ENCODE measurements at regions not wholly inside any gene's neighbourhood (a gene's known extent, or its start where the extent isn't known, plus 50 kb on each side); places are given as distances from the start of the nearest gene placed in this dataset.
"Not testable (repeated sequence)": the region's sequence is repeated elsewhere in the genome, so short reads cannot be mapped to it uniquely, and the experiment has no call there.

DNA sequence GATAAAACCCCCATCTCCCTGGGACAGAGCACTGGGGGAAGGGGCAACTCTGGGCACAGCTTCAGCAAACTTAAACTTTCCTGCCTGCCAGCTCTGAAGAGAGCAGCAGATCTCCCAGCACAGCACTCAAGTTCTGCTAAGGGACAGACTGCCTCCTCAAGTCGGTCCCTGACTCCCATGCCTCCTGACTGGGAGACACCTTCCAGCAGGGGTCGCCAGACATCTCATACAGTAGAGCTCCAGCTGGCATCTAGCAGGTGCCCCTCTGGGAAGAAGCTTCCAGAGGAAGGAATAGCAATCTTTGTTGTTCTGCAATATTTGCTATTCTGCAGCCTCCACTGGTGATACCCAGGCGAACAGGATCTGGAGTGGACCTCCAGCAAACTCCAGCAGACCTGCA, 194.7 kb downstream of the RFPL4B start:
- not testable (repeated sequence) for TF ChIP-seq POLR2AphosphoS5 (IDR thresholded peaks at IDR 0.05; ENCODE audit: insufficient read depth, low read depth, low read length); EZH2 (IDR thresholded peaks at IDR 0.05; ENCODE audit: borderline replicate concordance, low read depth, low read length, severe bottlenecking); POLR2A (IDR thresholded peaks at IDR 0.05; ENCODE audit: low read depth, low read length)
- TF ChIP-seq, protein P1, sequence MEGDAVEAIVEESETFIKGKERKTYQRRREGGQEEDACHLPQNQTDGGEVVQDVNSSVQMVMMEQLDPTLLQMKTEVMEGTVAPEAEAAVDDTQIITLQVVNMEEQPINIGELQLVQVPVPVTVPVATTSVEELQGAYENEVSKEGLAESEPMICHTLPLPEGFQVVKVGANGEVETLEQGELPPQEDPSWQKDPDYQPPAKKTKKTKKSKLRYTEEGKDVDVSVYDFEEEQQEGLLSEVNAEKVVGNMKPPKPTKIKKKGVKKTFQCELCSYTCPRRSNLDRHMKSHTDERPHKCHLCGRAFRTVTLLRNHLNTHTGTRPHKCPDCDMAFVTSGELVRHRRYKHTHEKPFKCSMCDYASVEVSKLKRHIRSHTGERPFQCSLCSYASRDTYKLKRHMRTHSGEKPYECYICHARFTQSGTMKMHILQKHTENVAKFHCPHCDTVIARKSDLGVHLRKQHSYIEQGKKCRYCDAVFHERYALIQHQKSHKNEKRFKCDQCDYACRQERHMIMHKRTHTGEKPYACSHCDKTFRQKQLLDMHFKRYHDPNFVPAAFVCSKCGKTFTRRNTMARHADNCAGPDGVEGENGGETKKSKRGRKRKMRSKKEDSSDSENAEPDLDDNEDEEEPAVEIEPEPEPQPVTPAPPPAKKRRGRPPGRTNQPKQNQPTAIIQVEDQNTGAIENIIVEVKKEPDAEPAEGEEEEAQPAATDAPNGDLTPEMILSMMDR (IDR thresholded peaks at IDR 0.05; ENCODE audit: extremely low read depth in 1 of 2, insufficient read depth in 1 of 2, low read depth in 1 of 2, low read length in 2 of 2), result peak in 1 of 2 donors; percentile 19
- TF ChIP-seq, protein P2, sequence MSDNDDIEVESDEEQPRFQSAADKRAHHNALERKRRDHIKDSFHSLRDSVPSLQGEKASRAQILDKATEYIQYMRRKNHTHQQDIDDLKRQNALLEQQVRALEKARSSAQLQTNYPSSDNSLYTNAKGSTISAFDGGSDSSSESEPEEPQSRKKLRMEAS (IDR thresholded peaks at IDR 0.05; ENCODE audit: insufficient read depth, insufficient read length), result not testable (repeated sequence)

All from endothelial cell of umbilical vein (primary cell).